Activated CD4-positive, alpha-beta T cell treated with anti-CD3 and anti-CD28 coated beads, Interleukin-2, amount 50 U/mL, for 4 hours (primary cell): ENCODE measurements at regions not wholly inside any gene's neighbourhood (a gene's known extent, or its start where the extent isn't known, plus 50 kb on each side); places are given as distances from the start of the nearest gene placed in this dataset.
A peak's percentile ranks its signal among the peaks of the same experiment; 100 is the strongest.
"Not testable (repeated sequence)": the region's sequence is repeated elsewhere in the genome, so short reads cannot be mapped to it uniquely, and the experiment has no call there.

Source experiments
- DNase-seq, 2 experiments: peaks; one replicate each; pipeline ENCODE4 v3.0.0-alpha.2; 2020

DNA sequence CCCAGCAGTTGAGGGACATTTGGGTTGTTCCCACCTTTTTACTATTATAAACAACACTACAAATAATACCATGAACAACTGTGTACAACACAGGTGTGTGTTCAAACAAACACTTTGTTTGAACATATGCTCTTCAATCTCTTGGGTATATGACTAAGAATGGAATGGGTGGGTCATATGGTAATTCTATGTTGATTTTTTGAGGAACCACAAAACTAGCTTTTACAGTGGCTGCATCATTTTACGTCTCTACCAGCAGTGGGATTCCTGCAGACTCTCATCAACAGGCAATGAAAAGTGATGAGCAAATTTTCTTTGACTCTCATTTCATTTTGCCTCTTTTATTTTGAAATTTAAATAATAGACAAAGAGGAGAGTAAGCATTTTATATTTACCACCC is 116.9 kb upstream of the KLF14 start:
- no peak for DNase-seq

DNA sequence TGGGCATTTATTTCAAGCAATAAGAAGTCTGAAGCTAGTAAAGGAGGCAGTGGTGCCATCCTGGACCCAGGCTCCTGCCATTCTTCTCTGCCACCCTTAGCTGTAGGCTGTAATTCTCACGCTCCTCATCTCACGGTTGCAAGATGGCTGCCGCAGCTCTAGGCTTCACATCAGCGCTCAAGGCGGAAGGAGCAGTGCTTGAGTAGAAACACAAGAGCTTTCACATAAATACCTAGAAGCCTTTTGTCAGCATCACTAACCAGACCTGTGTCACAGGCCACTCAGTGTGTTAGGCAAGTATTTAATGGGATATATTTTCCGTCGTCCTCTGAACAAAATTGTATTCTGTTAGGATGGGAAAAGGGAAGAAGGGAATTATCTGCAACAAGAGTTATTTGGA is 118.9 kb upstream of the KLF14 start:
- no peak for DNase-seq

DNA sequence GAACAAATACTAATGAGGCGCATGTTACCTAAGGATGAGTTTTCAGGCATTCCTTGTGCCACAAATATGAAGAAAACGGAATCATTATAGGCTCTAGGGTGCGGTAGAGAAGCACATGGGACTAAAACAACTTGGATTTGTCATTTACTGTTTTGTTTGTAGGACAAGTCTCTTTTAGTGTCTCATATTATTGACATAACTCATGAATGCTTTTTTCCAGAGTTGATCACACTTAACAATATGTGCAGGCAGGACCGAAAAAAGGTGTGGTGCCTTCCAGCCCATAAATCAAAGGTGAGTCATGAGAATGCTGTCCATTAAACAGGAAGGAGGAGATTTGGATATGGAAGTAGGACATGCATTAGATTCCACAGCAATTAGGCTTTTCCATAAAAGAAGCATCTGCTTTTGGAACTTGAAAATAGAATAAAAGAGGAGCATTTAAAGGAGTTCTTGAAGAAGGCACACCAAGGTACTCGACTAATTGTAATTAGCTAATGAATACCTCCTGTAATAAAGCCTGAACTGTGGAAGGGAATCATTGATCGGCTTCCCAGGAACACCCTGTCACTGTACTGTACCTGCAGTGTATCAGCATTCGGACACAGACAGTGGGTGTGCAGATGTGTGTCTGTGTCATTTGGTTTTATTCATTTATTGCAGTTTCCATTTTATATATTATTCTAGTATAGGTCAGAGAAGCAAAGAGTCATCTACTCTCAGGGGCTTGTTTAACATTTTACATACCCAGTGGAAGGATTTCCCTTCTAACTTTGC is 119.7 kb upstream of the KLF14 start:
- DNase-seq, result no peak

DNA sequence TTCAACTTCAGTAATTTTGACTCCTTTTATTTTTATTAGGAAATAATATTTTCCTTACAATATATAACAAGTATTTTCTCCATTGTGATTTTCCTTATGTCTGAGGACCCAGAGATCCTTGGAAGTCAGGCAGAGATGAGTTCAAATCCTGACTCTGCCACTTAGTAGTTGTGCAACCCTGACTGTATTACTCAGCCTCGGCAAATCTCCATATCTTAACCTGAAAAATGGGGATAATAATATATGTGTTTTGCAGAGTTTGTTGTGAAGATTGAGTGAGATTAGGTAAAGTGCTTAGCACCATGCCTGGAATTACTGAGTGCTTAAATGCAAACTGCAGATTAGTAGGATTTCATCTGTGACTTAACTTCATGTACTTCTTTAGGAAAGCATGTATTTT is 120.5 kb upstream of the KLF14 start:
- DNase-seq, result no peak

DNA sequence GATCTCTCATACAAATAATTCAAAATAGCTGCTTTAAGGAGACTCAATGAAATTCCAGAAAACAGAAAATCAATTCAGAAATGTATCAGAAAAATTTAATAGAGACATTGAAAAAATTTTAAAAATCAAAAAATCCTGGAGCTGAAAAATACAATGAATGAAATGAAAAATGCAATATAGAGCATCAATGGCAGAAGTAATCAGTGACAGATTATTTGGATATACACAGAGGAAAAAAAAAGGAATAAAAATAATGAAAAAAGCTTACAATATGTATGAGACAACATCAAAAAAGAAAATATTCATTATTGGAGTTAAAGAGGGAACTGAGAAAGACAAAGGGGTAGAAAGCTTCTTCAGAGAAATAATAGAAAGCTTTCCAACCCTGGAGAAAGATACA is 122.9 kb upstream of the KLF14 start:
- DNase-seq, result no peak

DNA sequence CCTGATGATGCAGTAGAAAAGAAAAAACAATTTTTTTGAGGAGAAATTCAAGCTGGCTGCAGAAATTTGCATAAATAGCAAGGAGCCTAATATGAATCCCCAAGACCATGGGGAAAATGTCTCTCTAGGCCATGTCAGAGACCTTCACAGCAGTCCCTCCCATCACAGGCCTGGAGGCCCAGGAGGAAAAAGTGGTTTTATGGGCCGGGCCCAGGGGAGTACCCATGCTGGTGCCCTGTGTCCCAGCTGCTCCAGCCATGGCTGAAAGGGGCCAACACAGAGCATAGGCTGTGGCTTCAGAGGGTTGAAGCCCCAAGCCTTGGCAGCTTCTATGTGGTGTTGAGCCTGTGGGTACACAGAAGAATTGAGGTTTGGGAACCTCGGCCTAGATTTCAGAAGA is 126.8 kb upstream of the KLF14 start:
- DNase-seq, result not testable (repeated sequence)

DNA sequence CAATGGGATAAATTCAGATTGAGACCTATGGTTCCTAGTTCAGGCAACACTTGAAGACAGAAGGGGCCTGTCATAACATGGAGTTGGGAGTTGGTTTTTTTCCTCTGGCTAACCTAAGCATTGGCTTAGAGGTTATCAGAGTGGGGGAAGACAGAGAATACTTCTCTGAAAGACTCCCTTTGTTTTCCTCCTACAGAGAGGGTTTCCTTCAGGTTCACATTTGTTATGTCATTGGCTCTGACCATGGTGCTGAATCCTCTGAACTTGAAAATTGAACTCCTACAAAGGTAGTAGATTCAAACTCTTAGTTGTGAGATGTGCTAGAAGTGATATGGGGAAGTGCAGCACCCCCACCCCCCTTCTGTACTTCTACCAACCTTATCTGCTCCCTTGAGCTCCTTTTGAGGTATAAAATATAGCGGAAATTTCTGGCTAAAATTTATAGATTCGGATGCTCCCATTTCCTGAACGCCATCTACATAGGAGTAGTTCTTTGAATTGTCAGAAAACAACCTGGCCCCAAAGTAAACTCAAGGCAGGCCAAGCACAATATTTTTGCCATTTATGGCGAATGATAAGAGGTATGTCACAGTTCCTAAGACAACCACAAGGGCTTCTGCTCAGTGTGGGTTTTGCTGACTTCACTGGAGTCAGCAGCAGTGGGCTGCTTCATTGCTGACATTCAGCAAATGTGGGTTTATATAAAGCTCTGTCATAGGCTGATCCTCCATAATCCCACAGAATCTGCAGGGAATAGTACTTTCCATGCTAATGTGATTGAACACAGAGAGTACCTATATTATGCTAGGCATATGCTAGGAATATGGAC is 131.6 kb upstream of the KLF14 start:
- no peak for DNase-seq

DNA sequence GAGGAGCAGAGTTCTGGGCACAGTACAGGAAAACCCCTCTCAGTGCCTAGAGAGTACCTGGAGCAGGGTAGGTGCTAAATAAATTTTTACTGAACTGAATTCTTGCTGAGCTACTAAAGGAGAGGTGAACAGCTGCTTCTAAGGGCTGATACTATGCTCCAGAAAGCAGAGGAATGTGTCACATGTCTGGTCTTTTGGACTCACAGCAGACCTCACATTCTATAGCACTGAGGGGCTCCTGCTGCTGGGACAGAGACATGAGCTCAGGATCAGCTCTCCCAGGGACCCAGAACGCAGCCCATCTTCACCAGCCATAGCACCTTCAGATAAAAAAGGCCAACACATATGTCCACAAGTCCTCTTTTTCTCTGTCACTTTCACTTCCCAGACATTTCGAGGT is 133.0 kb upstream of the KLF14 start:
- no peak for DNase-seq

DNA sequence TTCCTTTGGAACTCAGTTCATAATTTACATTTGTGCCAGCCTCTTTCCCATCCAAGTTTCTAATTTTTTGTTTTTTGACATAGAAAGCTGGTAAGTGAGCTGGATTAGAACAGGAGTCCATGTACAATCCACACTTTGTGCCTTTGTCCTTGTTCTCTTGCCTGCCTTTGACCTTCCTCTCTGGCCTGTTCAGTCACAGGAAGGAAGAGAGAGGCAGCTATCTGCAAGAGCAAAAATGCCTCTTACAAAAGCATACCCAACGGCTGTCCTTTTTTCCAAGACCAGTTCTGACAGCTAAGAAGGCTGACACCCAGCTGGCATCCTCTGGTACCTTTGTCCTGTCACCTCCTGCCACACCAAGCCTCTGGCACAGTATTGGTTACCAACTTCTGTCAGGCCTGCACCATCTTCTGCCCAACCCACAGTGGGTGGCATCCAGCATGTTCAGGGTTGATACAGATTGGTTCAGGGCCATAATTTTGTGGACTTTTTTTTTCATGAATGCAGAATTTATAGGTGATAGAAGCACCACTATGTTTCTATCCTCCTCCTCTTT is 133.7 kb upstream of the KLF14 start:
- no peak for DNase-seq

DNA sequence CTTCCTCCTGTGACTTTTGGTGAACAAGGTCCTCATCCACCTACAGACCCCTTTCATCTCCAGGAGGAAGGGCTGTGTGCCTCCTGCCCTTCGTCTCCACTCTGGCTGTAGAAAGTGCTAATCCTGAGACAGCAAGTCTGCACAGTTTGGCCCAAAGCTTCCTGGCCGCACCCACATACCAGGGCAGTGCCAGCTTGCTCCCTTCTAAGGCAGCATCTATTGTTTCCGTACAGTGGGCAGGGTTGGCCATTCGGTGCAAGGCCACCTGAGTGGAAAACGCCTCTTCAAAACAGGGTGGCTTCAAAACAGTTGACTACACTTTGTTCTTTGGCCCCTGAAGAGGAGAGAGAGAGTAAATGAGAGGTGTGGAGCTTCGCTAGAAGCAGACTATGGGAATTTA is 134.1 kb upstream of the KLF14 start:
- DNase-seq, result no peak

DNA sequence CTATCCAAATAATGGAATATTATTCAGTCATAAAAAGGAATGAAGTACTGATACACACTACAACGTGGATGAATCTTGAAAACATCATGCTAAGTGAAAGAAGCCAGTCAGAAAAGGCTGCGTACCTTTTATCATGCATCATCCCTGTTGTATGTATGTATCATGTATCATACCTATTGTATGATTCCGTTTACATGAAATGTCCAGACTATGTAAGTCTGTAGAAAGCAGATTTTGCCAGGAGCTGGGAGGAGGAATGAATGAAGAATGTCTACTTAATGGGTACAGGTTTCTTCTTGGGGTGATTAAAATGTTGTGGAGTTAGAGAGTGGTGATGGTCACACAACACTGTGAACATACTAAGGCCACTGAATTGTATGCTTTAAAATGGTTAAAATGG is 135.9 kb upstream of the KLF14 start:
- no peak for DNase-seq

DNA sequence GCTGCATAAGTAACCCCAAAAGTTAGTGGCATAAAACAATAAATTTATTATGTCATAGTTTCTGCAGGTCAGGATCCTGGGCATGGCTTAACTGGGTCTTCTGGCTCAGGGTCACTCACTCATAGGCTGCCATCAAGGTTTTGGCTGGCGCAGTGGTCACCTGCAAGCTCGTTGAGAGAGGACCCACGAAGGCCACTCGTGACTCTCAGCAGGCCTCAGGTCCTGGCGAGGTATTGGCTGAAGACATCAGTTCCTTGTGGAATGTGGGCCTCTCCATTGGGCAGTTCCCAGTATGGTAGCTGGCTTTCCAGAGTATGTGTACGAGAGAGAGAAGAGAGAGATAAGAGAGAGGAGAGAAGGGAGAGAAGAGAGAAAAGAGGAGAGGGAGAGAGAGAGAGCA is 138.3 kb upstream of the KLF14 start:
- DNase-seq, result no peak

DNA sequence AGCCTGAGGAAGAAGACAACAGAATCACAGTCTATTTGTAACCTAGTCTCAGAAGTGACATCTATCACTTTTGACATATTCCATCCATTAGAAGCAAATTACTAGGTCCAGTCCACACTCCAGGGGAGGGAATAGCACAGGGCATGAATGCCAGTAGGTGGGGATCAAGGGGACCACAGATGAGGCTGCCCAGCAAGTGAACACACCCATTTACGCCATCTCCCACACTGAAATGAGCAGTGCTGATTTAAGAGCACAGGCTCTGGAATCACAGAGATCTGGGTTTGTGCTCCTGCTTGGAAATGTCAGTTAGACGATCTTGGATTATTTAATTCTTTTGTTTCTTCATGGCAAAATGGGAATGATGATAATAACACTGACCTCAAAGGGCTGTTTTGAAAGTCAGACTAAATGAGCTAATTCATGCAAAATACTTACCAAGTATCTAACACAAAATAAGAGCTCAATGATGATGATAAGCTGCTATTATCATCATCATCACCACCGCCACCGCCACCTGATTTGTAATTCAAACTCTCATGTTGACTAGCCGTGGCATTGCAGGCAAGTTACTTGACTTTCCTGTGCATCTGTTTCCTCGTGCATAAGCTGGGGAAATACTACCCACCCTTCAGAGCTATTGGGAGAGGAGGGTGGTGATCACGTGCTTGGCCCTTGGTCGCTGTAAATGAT is 138.9 kb upstream of the KLF14 start:
- DNase-seq, result no peak

DNA sequence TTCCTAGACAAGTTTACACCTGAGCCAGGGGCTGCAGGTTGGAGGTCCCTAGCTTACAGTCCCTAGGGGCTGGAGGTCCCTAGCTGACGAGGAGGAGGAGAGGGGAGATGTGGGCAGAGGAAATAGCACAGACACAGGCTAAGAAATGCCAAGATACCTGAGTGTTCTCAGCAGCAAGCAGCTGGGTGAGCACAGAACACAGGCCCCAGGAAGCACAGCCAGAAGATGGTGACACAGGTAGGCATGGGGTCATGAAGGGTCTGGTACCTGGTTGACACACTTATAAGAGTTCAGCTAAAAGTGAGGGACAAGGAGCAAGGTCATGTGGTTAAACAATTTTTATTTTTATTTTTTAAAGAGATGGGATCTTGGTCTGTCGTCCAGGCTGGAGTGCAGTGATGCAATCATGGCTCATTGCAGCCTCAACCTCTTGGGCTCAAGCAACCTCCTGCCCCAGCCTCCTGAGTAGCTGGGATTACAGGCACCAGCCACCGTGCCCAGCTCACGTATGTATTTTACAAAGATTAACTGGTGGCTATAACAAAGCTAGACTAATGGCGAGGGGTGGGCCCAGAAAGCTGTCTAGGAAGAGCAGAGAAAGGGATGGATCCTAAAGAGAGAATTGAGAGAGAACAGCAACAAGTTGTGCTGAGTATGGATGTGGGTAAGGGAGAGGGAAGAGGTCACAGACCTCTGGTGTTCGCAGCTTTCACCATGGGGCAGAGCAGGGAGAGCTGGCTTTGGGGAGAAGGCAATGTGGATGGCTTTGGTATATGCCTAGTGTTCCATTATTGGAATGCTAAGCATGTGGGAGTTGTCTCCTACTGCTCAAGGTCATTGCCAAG is 140.3 kb upstream of the KLF14 start:
- DNase-seq, result no peak

DNA sequence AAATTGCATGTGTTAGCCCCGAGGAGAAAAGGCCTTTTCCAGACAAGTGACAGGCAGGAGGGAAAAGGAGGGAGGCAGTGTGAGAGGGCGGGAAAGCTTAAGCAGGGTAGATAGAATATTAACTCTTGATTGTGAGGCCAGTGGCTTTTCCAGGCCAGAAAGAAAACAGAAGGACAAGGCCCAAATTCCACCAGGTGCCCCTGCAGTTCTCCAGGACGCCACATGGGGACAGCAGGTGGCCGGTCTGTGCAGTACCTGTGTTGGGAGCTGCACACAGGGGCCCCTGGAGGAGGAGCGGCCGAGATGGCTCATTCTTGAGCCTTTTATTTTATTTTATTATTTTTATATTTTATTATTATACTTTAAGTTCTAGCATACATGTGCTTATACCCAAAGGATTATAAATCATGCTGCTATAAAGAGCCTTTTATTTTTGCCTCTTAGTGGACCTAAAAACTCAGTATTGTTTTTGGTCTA is 141.3 kb upstream of the KLF14 start:
- DNase-seq, result peak; percentile 45 to 49

DNA sequence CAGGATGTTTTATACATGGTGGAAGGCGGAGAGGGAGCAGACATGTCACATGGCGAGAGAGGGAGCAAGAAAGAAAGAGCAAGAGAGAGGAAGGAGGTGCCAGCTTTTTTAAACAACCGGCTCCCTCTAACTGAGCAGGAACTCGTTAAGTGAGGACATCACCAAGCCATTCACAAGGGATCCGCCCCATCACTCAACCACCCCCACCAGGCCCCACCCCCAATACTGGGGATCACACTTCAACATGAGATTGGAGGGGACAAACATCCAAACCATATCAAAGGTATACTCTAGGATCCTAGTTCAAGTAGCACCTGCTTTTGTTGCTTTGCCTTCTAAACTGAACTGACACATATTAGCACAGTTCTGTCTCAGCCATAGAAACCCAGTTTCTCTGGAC is 141.9 kb upstream of the KLF14 start:
- no peak for DNase-seq

DNA sequence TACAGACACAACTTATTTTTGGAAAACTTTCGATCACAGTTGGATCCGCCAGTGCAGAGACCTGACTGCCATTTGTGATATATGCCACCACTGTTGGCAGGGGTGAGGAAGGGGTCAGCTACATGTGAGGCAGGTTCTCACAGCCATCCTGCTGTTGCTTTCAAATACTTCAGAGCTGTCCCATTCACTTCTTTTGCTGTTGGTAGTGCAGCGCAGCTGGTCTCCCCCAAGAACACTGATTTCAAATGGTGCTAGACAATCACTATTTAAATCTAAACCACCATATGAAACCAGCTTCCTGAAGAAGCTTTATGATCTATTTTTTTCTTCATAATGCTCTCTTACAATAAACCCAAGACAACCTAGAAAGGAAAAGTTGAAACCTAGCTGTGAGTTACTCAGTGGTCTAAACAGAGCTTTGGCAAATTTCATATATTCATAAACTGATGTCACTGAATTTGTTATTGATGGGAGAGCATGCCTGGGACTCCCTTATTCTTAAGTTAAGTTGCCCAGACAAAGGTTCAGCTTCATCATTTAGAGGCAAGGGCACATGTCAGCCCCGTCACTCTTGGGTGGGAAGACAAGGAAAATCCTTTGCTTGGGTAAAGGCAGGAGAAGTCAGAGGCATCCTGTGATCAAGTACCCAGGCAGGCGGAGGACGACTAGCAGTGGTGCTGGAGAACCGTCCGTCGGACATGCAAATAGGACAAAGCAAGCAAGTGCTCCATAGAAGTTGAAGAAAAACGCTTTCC is 143.4 kb upstream of the KLF14 start:
- DNase-seq, result no peak

DNA sequence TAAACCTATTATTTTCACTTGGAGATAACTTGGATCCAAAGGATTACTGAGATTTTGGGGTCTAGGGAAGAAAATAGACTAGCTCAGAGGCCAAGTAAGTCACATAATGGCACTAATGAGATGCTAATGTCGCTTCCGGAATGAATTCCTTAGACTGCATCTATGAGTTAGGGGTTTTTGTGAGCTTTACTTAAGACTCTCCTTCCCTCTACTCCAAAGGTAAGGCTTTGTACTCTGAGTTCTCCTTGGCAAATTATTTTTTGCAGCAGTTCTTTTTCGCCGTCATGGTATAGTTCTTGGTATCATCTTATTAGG is 143.9 kb upstream of the KLF14 start:
- DNase-seq, result no peak

DNA sequence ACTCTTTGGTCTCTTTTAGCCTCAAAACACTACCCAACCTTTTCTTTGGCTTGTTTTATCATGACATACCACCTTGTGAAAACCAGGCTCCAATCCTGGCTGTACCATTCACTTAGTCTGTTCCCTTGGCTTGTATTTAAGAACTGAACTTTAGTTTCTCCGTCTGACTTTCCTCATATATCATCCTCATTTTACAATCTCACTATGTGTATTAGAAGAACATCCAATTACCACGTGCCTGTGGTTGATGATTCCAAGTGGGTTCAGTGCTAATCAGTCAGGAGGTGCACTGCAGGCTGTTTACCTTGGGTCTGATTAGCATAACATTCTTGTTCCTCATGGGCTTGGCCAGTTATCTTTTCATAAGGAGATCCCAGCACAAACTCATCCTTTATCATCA is 144.8 kb upstream of the KLF14 start:
- DNase-seq, result no peak

DNA sequence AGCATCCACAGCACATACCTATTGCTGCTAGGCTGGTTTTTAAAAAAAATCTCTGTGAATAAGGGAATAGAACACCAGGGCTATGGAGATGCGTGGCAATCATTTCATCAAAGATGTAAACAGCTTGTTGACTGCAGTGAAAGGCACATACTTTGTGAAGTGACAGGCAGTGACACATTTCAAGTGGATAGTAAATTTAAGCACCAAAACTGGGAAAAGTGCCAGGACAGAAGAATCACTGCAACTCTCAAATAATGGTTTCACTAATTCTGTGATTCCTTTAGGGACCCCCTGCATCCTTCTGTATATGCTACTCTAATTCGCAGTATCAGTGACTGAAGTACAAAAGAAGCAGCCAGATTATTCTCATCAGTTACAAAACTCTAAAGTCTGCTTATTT is 145.2 kb upstream of the KLF14 start:
- no peak for DNase-seq

DNA sequence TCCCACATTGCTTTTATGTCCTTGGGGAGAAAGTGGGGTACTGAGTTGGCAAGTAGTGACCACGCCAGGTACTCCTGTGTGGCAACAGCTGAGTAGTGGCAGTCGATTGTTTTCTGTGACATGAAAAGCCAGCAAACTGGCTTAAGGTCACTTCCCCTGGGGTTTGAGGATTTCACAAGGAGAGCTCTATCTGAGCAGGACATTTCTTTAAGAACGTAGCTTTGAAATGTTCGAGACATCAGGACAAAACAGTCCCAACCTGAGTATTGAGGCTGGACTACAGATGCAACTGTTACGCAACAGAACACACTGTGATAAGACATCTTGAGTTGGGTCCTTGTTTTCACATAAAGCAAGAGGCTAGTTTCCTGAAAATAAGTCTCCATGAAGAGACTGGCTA is 146.7 kb upstream of the KLF14 start:
- no peak for DNase-seq
